Mesendoderm (in vitro differentiated cells): ENCODE measurements at regions not wholly inside any gene's neighbourhood (a gene's known extent, or its start where the extent isn't known, plus 50 kb on each side); places are given as distances from the start of the nearest gene placed in this dataset.

Experiments
- DNase-seq: peaks from one replicate; pipeline ENCODE4 v3.0.0; 2013
- H2AK5ac ChIP-seq: 2 replicates; pipeline ENCODE4 v1.6.1; 2013; ENCODE audit warnings: low read length, inconsistent platforms
- H2BK120ac ChIP-seq: 2 replicates; pipeline ENCODE4 v1.6.1; 2013; ENCODE audit warnings: low read depth, mild to moderate bottlenecking, low read length, moderate library complexity, mixed read lengths
- H2BK15ac ChIP-seq: replicated peaks from 2 replicates; pipeline ENCODE4 v1.6.1; 2013; ENCODE audit warnings: low read depth, mild to moderate bottlenecking, moderate library complexity
- H2BK5ac ChIP-seq: 2 replicates; pipeline ENCODE4 v1.6.1; 2013; ENCODE audit warnings: low read length, inconsistent platforms
- H3K18ac ChIP-seq: 2 replicates; pipeline ENCODE4 v1.6.1; 2013; ENCODE audit warnings: mild to moderate bottlenecking, low read length, mixed read lengths
- H3K23ac ChIP-seq: one replicate; pipeline ENCODE4 v1.6.1; 2013; ENCODE audit warnings: low read length
- H3K27ac ChIP-seq: 2 replicates; pipeline ENCODE4 v1.5.1; 2013; ENCODE audit warnings: low read depth, mild to moderate bottlenecking, inconsistent platforms, low read length, moderate library complexity
- H3K27me3 ChIP-seq: 2 replicates; pipeline ENCODE4 v1.6.1; 2013; ENCODE audit warnings: low read length, control low read depth, mild to moderate bottlenecking, inconsistent platforms; ENCODE audit not compliant: insufficient read depth, poor library complexity
- H3K36me3 ChIP-seq: 2 replicates; pipeline ENCODE4 v1.6.1; 2013; ENCODE audit warnings: low read length, inconsistent platforms; ENCODE audit not compliant: control insufficient read depth, insufficient read depth
- H3K4ac ChIP-seq: one replicate; pipeline ENCODE4 v1.6.1; 2013; ENCODE audit warnings: low read depth, mild to moderate bottlenecking, low read length, moderate library complexity
- H3K4me1 ChIP-seq: 2 replicates; pipeline ENCODE4 v1.6.1; 2013; ENCODE audit warnings: low read depth, low read length, inconsistent platforms; ENCODE audit not compliant: control insufficient read depth
- H3K4me2 ChIP-seq: 2 replicates; pipeline ENCODE4 v1.6.1; 2013; ENCODE audit warnings: low read length
- H3K4me3 ChIP-seq: 2 replicates; pipeline ENCODE4 v1.5.1; 2013; ENCODE audit warnings: mild to moderate bottlenecking, low read length
- H3K56ac ChIP-seq: one replicate; pipeline ENCODE4 v1.6.1; 2013; ENCODE audit warnings: low read length
- H3K79me1 ChIP-seq: 2 replicates; pipeline ENCODE4 v1.6.1; 2013; ENCODE audit warnings: low read length, inconsistent platforms
- H3K79me2 ChIP-seq: 2 replicates; pipeline ENCODE4 v1.6.1; 2013; ENCODE audit warnings: mild to moderate bottlenecking, low read length; ENCODE audit not compliant: control insufficient read depth, insufficient read depth
- H3K9ac ChIP-seq: 2 replicates; pipeline ENCODE4 v1.6.1; 2013; ENCODE audit warnings: low read length, inconsistent platforms
- H4K5ac ChIP-seq: one replicate; pipeline ENCODE4 v1.6.1; 2013; ENCODE audit warnings: low read length
- H4K8ac ChIP-seq: one replicate; pipeline ENCODE4 v1.6.1; 2013; ENCODE audit warnings: low read depth, mild to moderate bottlenecking, control low read depth, low read length, moderate library complexity
- WGBS: extraction: QIAGEN DNeasy Blood & Tissue Kit; methylation state at CpG from one replicate; pipeline ENCODE4 v1.1.7; 2013; ENCODE audit warnings: low lambda C conversion rate, missing lambda C conversion rate; ENCODE audit not compliant: insufficient coverage; ENCODE audit errors: extremely low coverage; 5-methylcytosine and 5-hydroxymethylcytosine counted together

DNA sequence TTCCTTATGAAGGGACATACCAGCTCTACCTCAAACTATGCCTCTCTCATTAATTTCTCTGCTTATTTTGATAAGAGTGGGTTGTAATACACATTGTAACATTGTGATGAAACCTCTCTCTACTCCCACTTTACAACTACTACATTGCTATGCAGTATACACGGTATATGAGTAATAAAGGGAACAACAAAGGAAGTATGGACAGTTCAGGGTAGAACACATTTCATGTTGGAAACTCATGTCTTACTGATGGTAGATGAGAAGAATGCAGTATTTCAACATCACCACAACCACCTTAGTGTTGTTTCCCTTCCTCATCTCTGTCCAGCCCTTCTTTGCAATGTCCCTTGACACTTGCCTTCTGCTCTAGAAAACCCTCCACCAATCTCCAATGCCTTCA is 515.9 kb upstream of the CELF4 start:
- DNase-seq, result no peak
- Histone ChIP-seq H3K27ac (no peak overlapping the region), H2BK120ac (no peak overlapping the region), H3K36me3 (no peaks in the 10 kb centered on the region), H3K27me3 (no peaks in the 10 kb centered on the region), H2BK5ac (no peak overlapping the region), H2AK5ac (no peak overlapping the region), H4K5ac (no peak overlapping the region), H3K18ac (no peak overlapping the region), H3K4me3 (no peak overlapping the region), H4K8ac (no peak overlapping the region), H3K4me2 (no peak overlapping the region), H3K79me2 (no peaks in the 10 kb centered on the region), H3K4ac (no peak overlapping the region), H3K56ac (no peak overlapping the region), H3K9ac (no peak overlapping the region), H3K4me1 (no peaks in the 10 kb centered on the region), H3K79me1 (no peaks in the 10 kb centered on the region), H2BK15ac (no peak overlapping the region), H3K23ac (no peak overlapping the region)
- no CpG with 5 or more reads among the region's 1 CpG for WGBS

- no peak overlapping the region for H2AK5ac ChIP-seq
- no peak overlapping the region for H2BK5ac ChIP-seq
- H3K56ac ChIP-seq, result no peak overlapping the region
- H3K79me2 ChIP-seq, result no peaks in the 10 kb centered on the region
- no peaks in the 10 kb centered on the region for H3K4me1 ChIP-seq
- no peak overlapping the region for H3K27ac ChIP-seq
- no peak overlapping the region for H3K9ac ChIP-seq
- H3K4me3 ChIP-seq, result no peak overlapping the region
- no peaks in the 10 kb centered on the region for H3K27me3 ChIP-seq
- no peaks in the 10 kb centered on the region for H3K36me3 ChIP-seq
- no CpG with 5 or more reads among the region's 4 CpGs for WGBS
- no peak overlapping the region for H3K23ac ChIP-seq
- H2BK120ac ChIP-seq, result no peak overlapping the region
- H3K4ac ChIP-seq, result no peak overlapping the region
- no peak overlapping the region for H3K4me2 ChIP-seq
- peak; percentile 33 for DNase-seq
- H4K5ac ChIP-seq, result no peak overlapping the region
- no peak overlapping the region for H3K18ac ChIP-seq
- H4K8ac ChIP-seq, result no peak overlapping the region
- no peak overlapping the region for H2BK15ac ChIP-seq
- H3K79me1 ChIP-seq, result no peaks in the 10 kb centered on the region
These were observed 511.6 kb upstream of the CELF4 start for GRCh38 chr18:38077229-38077628.

- no peak overlapping the region for H3K4me3 ChIP-seq
- H3K18ac ChIP-seq, result no peak overlapping the region
- H3K27ac ChIP-seq, result no peak overlapping the region
- H3K23ac ChIP-seq, result no peak overlapping the region
- H4K5ac ChIP-seq, result no peak overlapping the region
- no peaks in the 10 kb centered on the region for H3K36me3 ChIP-seq
- no peaks in the 10 kb centered on the region for H3K27me3 ChIP-seq
- no peak for DNase-seq
- H3K79me2 ChIP-seq, result no peaks in the 10 kb centered on the region
- H4K8ac ChIP-seq, result no peak overlapping the region
- no peak overlapping the region for H3K9ac ChIP-seq
- H2BK15ac ChIP-seq, result no peak overlapping the region
- no CpG with 5 or more reads among the region's 5 CpGs for WGBS
- H2AK5ac ChIP-seq, result no peak overlapping the region
- H3K4ac ChIP-seq, result no peak overlapping the region
- H2BK5ac ChIP-seq, result no peak overlapping the region
- H3K4me1 ChIP-seq, result no peaks in the 10 kb centered on the region
- no peaks in the 10 kb centered on the region for H3K79me1 ChIP-seq
- no peak overlapping the region for H3K56ac ChIP-seq
- no peak overlapping the region for H2BK120ac ChIP-seq
- no peak overlapping the region for H3K4me2 ChIP-seq
These were observed 510.9 kb upstream of the CELF4 start for GRCh38 chr18:38076346-38077070.

- H2BK15ac ChIP-seq, result no peak overlapping the region
- H3K23ac ChIP-seq, result no peak overlapping the region
- H4K5ac ChIP-seq, result no peak overlapping the region
- no peak overlapping the region for H4K8ac ChIP-seq
- no peak overlapping the region for H3K4me3 ChIP-seq
- H3K27me3 ChIP-seq, result no peaks in the 10 kb centered on the region
- no peak overlapping the region for H3K27ac ChIP-seq
- H3K56ac ChIP-seq, result no peak overlapping the region
- H3K36me3 ChIP-seq, result no peaks in the 10 kb centered on the region
- H3K4me1 ChIP-seq, result no peaks in the 10 kb centered on the region
- DNase-seq, result no peak
- H3K18ac ChIP-seq, result no peak overlapping the region
- no peaks in the 10 kb centered on the region for H3K79me2 ChIP-seq
- no peak overlapping the region for H3K4ac ChIP-seq
- H3K79me1 ChIP-seq, result no peaks in the 10 kb centered on the region
- H2BK120ac ChIP-seq, result no peak overlapping the region
- no peak overlapping the region for H2AK5ac ChIP-seq
- H3K9ac ChIP-seq, result no peak overlapping the region
- WGBS, result no CpG with 5 or more reads among the region's 3 CpGs
- H3K4me2 ChIP-seq, result no peak overlapping the region
- H2BK5ac ChIP-seq, result no peak overlapping the region
These were observed 508.8 kb upstream of the CELF4 start for GRCh38 chr18:38074298-38074876.

DNA sequence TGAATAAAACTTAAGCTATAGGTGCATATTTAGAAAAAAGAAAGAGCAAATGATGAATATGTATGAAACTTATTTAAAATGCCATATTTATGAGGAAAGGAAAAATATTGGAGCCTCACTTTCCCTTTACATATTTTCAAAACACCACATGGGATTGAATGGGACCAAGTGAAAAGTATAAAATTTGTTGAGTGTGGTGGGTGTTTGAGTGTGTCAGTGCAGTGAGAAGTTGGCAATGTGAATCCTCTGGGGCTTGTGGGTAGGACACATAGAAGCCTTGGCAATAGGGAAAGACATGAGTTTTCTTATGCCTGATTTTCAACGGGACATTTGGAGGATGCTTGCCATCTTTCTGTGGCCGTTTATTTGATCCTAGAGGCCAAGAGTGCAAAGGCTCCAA is 502.2 kb upstream of the CELF4 start:
- H3K4ac ChIP-seq, result no peak overlapping the region
- H3K9ac ChIP-seq, result no peak overlapping the region
- no peak overlapping the region for H4K8ac ChIP-seq
- no peaks in the 10 kb centered on the region for H3K36me3 ChIP-seq
- no peak overlapping the region for H3K4me2 ChIP-seq
- no peak overlapping the region for H2BK15ac ChIP-seq
- H3K56ac ChIP-seq, result no peak overlapping the region
- H3K4me1 ChIP-seq, result no peaks in the 10 kb centered on the region
- H3K27ac ChIP-seq, result no peak overlapping the region
- H3K18ac ChIP-seq, result no peak overlapping the region
- no CpG with 5 or more reads among the region's 2 CpGs for WGBS
- no peak overlapping the region for H2BK5ac ChIP-seq
- H3K4me3 ChIP-seq, result no peak overlapping the region
- DNase-seq, result no peak
- no peaks in the 10 kb centered on the region for H3K79me1 ChIP-seq
- H3K79me2 ChIP-seq, result no peaks in the 10 kb centered on the region
- no peaks in the 10 kb centered on the region for H3K27me3 ChIP-seq
- no peak overlapping the region for H4K5ac ChIP-seq
- no peak overlapping the region for H2BK120ac ChIP-seq
- no peak overlapping the region for H2AK5ac ChIP-seq
- no peak overlapping the region for H3K23ac ChIP-seq

- H2AK5ac ChIP-seq, result no peak overlapping the region
These were observed 501.5 kb upstream of the CELF4 start for GRCh38 chr18:38067086-38067485.

More at GRCh38 chr18:38067086-38067485, 501.5 kb upstream of the CELF4 start:
- H3K27ac ChIP-seq, result no peak overlapping the region
- WGBS, result no CpG with 5 or more reads among the region's 1 CpG
- H3K4me2 ChIP-seq, result no peak overlapping the region
- no peak overlapping the region for H3K56ac ChIP-seq
- H3K4ac ChIP-seq, result no peak overlapping the region
- no peaks in the 10 kb centered on the region for H3K27me3 ChIP-seq
- DNase-seq, result no peak
- H3K9ac ChIP-seq, result no peak overlapping the region
- no peak overlapping the region for H2BK120ac ChIP-seq
- no peaks in the 10 kb centered on the region for H3K79me1 ChIP-seq
- H4K5ac ChIP-seq, result no peak overlapping the region
- H3K23ac ChIP-seq, result no peak overlapping the region
- H3K4me1 ChIP-seq, result no peaks in the 10 kb centered on the region
- no peak overlapping the region for H3K4me3 ChIP-seq
- no peaks in the 10 kb centered on the region for H3K79me2 ChIP-seq
- no peak overlapping the region for H4K8ac ChIP-seq
- no peak overlapping the region for H2BK5ac ChIP-seq
- no peak overlapping the region for H2BK15ac ChIP-seq
- no peaks in the 10 kb centered on the region for H3K36me3 ChIP-seq
- no peak overlapping the region for H3K18ac ChIP-seq
